Ectodermal cell (in vitro differentiated cells): ENCODE measurements at regions not wholly inside any gene's neighbourhood (a gene's known extent, or its start where the extent isn't known, plus 50 kb on each side); places are given as distances from the start of the nearest gene placed in this dataset.

Experiments used
- H3K27ac ChIP-seq: 2 replicates; pipeline ENCODE4 v1.7.0; 2013; ENCODE audit warnings: mild to moderate bottlenecking, low read depth, low read length; ENCODE audit not compliant: insufficient read depth, poor library complexity, severe bottlenecking
- H3K27me3 ChIP-seq: 2 replicates; pipeline ENCODE4 v1.7.0; 2013; ENCODE audit warnings: mild to moderate bottlenecking, low read length; ENCODE audit not compliant: insufficient read depth, control insufficient read depth, poor library complexity, severe bottlenecking
- H3K36me3 ChIP-seq: one replicate; pipeline ENCODE4 v1.7.0; 2013; ENCODE audit warnings: low read length; ENCODE audit not compliant: control insufficient read depth, insufficient read depth
- H3K4me1 ChIP-seq: one replicate; pipeline ENCODE4 v1.7.0; 2013; ENCODE audit warnings: low read length; ENCODE audit not compliant: control insufficient read depth, insufficient read depth
- H3K4me3 ChIP-seq: 2 replicates; pipeline ENCODE4 v1.7.0; 2013; ENCODE audit warnings: low read depth, low read length, control low read depth; ENCODE audit not compliant: insufficient read depth
- H3K9me3 ChIP-seq: 2 replicates; pipeline ENCODE4 v1.7.0; 2013; ENCODE audit warnings: mild to moderate bottlenecking, low read length, moderate library complexity; ENCODE audit not compliant: control insufficient read depth
- WGBS, 2 experiments: methylation state at CpG; one replicate each; pipeline ENCODE4 v1.1.7; 2013; ENCODE audit warnings: missing lambda C conversion rate in 2 of 2; 5-methylcytosine and 5-hydroxymethylcytosine counted together

DNA sequence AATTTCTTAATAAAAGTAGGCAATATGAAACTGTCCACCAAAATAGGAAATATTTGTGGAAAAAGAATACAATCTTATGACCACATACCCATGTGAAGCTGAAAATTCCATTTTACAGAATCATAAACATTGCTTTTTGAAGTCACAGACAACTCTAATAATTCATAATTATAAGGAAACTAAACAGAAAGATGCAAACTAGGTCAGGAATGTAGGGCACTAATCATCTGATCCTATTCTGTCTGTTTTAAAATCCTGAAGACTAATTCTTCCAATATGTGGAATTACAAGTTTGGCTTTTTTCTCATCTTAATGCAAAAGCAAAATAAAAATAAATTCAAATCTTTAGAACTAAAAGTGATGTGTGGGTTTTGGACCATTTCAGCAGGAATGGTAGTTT is 528.6 kb downstream of the LTN1 start:
- Histone ChIP-seq H3K36me3 (no peaks in the 10 kb centered on the region), H3K27ac (no peak overlapping the region), H3K4me3 (no peak overlapping the region), H3K9me3 (no peaks in the 10 kb centered on the region), H3K27me3 (no peaks in the 10 kb centered on the region), H3K4me1 (no peaks in the 10 kb centered on the region)

DNA sequence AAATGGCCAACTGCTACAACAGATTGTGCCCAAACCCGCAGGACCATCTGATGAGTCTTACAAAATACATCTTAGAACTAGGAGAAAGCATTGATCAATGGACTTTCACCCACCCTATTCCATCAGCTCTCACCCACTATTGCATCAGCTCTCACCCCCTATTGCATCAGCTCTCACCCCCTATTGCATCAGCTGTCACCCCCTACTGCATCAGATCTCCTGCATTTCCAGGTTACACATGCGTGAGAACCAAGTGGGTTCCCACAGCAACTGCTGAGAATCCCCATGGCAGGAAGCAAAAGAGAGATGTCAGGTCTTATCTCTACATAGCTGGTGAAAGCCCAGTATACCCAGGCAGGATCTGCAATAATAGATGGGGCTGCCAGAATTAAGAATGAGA is 533.5 kb downstream of the LTN1 start:
- Histone ChIP-seq H3K4me3 (no peak overlapping the region), H3K4me1 (no peaks in the 10 kb centered on the region), H3K27ac (no peak overlapping the region), H3K27me3 (no peaks in the 10 kb centered on the region), H3K9me3 (no peaks in the 10 kb centered on the region), H3K36me3 (no peaks in the 10 kb centered on the region)
- 93 to 95% methylated on average over 2 of the region's 2 CpGs for WGBS, 2 experiments

DNA sequence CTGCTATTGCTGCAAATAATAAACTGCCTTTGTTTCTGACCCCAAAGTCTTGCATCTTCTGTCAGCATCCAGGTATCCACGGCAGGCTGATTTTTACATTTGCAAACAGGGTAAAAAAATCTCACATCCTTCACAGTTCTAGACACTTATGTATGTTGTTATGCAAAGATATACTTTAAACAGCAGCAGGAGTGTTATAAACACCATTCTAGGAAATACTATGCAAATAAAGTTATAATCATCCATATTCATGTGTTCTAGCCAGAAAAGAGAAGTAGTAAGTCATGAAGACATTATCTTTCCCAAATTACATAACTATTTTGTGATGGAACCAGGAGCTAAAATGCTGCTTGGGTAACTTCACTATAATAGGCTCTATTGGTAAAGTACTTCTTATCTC is 534.2 kb downstream of the LTN1 start:
- Histone ChIP-seq H3K27ac (no peak overlapping the region), H3K9me3 (no peaks in the 10 kb centered on the region), H3K4me3 (no peak overlapping the region), H3K4me1 (no peaks in the 10 kb centered on the region), H3K27me3 (no peaks in the 10 kb centered on the region), H3K36me3 (no peaks in the 10 kb centered on the region)
- 91% methylated on average over 1 of the region's 1 CpG; no CpG with 5 or more reads in 1 of the 2 experiments for WGBS, 2 experiments

DNA sequence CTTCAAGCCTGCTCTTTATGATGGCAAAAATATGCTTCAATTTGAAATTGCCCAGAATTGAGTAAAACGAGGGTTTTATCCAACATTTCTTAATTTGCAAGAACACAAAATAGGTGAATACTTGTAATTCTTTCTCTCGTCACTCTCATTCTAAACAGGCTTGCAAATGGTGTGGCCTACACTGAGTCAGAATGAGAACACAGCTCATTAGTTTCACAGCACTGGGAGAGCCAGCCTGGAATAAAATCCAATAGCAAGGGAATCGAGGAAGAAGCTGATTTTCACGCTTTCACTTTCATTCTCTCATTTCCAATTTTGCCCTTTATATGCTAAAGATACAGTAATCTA is 537.5 kb downstream of the LTN1 start:
- no peaks in the 10 kb centered on the region for H3K36me3 ChIP-seq
- H3K27me3 ChIP-seq, result no peaks in the 10 kb centered on the region
- no peaks in the 10 kb centered on the region for H3K9me3 ChIP-seq
- no peak overlapping the region for H3K27ac ChIP-seq
- no peaks in the 10 kb centered on the region for H3K4me1 ChIP-seq
- no peak overlapping the region for H3K4me3 ChIP-seq
- WGBS, 2 experiments, result 70 to 79% methylated on average over 4 of the region's 4 CpGs

DNA sequence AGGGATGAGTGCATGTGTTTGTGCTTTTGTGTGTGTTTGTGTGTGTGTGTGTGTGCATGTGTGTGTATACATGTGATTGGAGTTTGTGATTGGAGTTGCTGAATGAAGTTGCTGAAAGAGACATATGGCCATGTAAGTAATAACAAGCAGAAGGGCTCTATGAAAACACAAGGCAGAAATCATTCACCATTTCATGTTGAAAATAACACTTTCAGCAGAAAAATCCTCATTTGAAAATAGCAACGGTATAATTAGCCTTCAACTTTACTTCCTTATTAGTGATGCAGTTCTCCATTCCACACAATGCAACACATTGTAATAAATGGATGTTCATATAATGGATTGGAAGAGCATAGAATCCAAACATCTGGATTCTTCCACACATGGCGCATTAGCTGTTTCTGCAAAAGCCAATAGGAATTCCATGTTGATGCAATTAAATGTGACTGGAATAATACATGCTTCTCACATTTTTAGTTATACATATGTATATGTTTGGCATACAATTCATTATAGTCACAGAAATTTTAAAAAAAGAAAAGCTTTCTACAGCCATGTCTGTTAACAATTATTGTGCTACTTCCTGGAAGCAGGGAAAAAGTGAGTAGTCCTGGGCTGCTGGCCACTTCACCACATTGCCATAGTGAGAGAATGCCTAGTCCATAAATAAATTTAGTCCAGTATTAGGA is 538.0 kb downstream of the LTN1 start:
- WGBS, 2 experiments, result 84 to 91% methylated on average over 1 to 2 of the region's 2 CpGs
- H3K4me1 ChIP-seq, result no peaks in the 10 kb centered on the region
- no peak overlapping the region for H3K4me3 ChIP-seq
- H3K27me3 ChIP-seq, result no peaks in the 10 kb centered on the region
- no peaks in the 10 kb centered on the region for H3K9me3 ChIP-seq
- no peaks in the 10 kb centered on the region for H3K36me3 ChIP-seq
- H3K27ac ChIP-seq, result no peak overlapping the region

DNA sequence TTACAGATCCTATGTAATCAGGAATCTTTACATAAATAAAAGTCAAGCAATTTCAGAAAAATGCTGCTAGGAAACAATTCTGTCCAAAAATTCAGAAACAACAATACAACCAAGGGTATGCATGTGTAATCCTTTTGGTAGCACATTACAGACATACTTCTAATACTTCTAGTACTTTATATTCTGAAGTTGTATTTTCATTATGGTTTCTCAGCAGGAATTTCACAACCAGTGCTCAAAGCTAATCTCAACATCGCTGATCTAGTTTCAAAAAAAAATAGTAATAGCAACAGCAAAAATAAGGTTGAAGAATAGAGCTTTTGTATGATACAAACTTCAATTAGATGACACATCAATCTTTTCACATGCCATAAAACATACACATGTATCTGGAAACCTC is 545.2 kb downstream of the LTN1 start:
- no peaks in the 10 kb centered on the region for H3K27me3 ChIP-seq
- no peaks in the 10 kb centered on the region for H3K36me3 ChIP-seq
- no peak overlapping the region for H3K4me3 ChIP-seq
- WGBS, 2 experiments, result no CpG with 5 or more reads among the region's 1 CpG
- H3K9me3 ChIP-seq, result no peaks in the 10 kb centered on the region
- H3K4me1 ChIP-seq, result no peaks in the 10 kb centered on the region
- H3K27ac ChIP-seq, result no peak overlapping the region

DNA sequence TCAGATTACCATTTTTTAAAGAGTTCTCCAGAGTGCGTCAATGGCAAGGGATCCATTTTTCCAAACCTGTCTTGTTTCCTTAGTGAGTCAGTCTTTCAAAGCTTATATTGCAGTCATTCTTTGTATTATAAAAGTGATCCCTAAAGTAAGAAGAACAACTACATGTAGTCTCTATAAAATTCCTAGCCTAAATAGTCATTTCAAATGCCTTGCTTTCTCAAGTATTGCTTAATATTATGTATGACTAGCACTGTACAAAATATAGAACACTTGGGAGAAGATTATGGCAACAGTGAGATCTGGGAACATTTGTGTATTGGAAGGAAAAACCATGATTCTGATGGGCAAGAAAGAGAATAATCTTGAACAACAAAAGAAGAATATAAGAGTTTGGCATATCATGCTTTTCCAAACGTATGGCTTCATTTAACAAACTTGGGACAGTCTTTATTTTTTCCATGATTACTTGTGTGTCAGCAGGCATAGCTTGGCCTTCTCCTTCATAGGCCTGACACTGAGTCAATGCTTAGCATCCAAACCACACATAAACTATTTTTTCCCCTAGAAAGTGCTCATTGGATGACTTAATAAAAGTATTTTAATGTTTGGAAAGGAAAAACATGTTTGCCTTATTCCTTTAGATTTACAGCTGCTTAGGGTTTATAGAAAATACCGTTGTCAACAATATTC is 547.4 kb downstream of the LTN1 start:
- Histone ChIP-seq H3K27ac (no peak overlapping the region), H3K36me3 (no peaks in the 10 kb centered on the region), H3K9me3 (no peaks in the 10 kb centered on the region), H3K4me3 (no peak overlapping the region), H3K4me1 (no peaks in the 10 kb centered on the region), H3K27me3 (no peaks in the 10 kb centered on the region)
- WGBS, 2 experiments, result 90 to 92% methylated on average over 3 of the region's 3 CpGs

DNA sequence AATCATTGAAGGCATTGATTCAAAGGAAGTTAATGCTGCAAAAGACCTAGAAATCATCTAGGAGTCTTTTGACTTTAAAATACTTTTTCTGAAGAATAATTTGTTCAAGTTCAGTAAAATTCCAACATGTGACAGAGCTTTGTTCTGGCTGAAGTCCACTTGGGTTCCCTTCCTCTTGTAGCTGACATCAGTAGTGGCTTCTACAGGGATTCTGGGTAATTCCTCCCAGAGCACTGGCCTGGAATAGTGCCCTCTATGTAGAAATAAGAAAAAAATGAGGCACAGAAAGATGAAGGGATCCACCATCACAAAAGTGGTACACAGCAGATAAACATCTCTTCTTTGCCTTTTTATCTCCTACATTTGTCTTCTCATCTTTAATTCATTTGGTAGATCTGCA is 548.1 kb downstream of the LTN1 start:
- H3K4me3 ChIP-seq, result no peak overlapping the region
- no peaks in the 10 kb centered on the region for H3K36me3 ChIP-seq

DNA sequence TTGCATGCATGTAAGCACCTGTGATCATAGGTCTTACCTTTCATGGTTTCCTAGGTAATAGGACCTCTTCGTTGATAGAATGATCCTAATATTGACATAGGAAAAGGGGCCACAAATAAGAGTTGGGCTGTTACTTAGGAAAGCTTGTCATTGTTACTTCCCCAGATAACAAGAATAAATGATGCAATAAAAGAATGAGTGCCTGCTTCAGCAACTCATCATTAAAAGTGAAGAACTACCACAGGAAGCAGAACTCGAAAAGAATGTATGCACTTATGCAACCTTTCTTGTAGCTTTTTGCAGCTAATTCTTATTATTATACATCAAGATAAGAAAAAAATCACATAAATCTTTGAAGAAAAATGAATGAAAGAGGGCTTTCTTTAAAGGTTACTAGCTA is 548.6 kb downstream of the LTN1 start:
- H3K27ac ChIP-seq, result no peak overlapping the region
- no peaks in the 10 kb centered on the region for H3K36me3 ChIP-seq
- no peak overlapping the region for H3K4me3 ChIP-seq
- WGBS, 2 experiments, result 87 to 93% methylated on average over 2 of the region's 2 CpGs
- H3K27me3 ChIP-seq, result no peaks in the 10 kb centered on the region
- no peaks in the 10 kb centered on the region for H3K9me3 ChIP-seq
- H3K4me1 ChIP-seq, result no peaks in the 10 kb centered on the region

More for the DNA sequence above, 548.1 kb downstream of the LTN1 start:
- no peaks in the 10 kb centered on the region for H3K4me1 ChIP-seq
- H3K27me3 ChIP-seq, result no peaks in the 10 kb centered on the region
- no peak overlapping the region for H3K27ac ChIP-seq
- no peaks in the 10 kb centered on the region for H3K9me3 ChIP-seq

DNA sequence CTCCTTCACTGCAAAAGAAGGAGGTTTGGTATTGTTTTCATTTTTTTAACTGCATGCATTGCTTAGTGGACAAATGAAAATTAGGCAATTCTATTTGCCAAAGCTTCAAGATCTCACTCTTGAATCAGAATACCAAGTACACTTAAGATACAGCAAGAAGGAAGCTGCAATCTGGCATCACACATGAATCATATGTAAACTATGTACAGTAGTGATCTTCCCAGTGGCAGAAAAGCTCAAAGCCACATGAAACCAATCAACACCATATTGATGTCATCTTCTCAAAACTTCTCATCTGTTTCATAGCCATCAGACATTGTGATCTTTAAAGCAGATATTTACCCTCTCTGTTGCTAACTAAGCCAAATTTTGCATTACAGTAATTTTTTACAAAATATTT is 550.1 kb downstream of the LTN1 start:
- Histone ChIP-seq H3K36me3 (no peaks in the 10 kb centered on the region), H3K9me3 (no peaks in the 10 kb centered on the region), H3K27ac (no peak overlapping the region), H3K4me1 (no peaks in the 10 kb centered on the region), H3K4me3 (no peak overlapping the region), H3K27me3 (no peaks in the 10 kb centered on the region)
